ENCODE measurements at regions not wholly inside any gene's neighbourhood (a gene's known extent, or its start where the extent isn't known, plus 50 kb on each side); places are given as distances from the start of the nearest gene placed in this dataset.

DNA sequence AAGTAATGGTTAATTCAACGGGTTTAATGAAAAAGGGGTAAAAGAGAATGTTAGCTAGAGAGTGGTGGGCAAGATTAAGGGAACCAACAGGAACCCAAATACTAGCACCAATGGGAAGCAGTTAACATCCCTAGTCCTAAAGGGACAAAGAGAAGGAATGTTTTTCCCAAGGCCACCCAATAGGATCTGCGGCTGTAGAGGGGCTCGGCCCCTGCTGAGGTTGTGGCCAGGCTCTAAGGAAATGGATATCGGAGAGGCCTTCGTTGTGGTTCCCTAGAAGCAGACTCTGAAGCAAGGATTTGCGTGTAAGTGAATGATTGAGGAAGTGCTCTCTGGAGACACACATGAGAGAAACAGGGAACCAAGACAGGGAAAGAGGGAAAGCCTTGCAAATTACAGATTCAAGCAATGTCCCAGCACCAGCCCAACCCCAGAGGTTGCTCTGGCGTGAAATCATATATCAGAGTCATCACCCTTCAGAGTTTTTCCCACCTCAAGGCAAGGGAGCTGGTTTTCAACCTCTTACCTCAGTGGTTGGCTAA is 83.6 kb upstream of the TNIK start:
- TF ChIP-seq, protein P1, sequence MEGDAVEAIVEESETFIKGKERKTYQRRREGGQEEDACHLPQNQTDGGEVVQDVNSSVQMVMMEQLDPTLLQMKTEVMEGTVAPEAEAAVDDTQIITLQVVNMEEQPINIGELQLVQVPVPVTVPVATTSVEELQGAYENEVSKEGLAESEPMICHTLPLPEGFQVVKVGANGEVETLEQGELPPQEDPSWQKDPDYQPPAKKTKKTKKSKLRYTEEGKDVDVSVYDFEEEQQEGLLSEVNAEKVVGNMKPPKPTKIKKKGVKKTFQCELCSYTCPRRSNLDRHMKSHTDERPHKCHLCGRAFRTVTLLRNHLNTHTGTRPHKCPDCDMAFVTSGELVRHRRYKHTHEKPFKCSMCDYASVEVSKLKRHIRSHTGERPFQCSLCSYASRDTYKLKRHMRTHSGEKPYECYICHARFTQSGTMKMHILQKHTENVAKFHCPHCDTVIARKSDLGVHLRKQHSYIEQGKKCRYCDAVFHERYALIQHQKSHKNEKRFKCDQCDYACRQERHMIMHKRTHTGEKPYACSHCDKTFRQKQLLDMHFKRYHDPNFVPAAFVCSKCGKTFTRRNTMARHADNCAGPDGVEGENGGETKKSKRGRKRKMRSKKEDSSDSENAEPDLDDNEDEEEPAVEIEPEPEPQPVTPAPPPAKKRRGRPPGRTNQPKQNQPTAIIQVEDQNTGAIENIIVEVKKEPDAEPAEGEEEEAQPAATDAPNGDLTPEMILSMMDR (IDR thresholded peaks at IDR 0.05) = no peak
- TF ChIP-seq HEYL (CRISPR knock-in tag; IDR thresholded peaks at IDR 0.05) (no peak), EP300 (IDR thresholded peaks at IDR 0.05) (no peak), POLR2A (IDR thresholded peaks at IDR 0.05; ENCODE audit: low read length) (no peak)

Measured in A549 (cell line).